ENCODE measurements at regions not wholly inside any gene's neighbourhood (a gene's known extent, or its start where the extent isn't known, plus 50 kb on each side); places are given as distances from the start of the nearest gene placed in this dataset.

GRCh38 chr13:50257646-50258045 is 242.4 kb downstream of the KCNRG start:
- TF ChIP-seq CTCF (IDR thresholded peaks at IDR 0.05) (no peak), POLR2A (IDR thresholded peaks at IDR 0.05) (no peak)
